ENCODE measurements at regions not wholly inside any gene's neighbourhood (a gene's known extent, or its start where the extent isn't known, plus 50 kb on each side); places are given as distances from the start of the nearest gene placed in this dataset.
A peak's percentile ranks its signal among the peaks of the same experiment; 100 is the strongest.
"Not testable (repeated sequence)": the region's sequence is repeated elsewhere in the genome, so short reads cannot be mapped to it uniquely, and the experiment has no call there.

DNA sequence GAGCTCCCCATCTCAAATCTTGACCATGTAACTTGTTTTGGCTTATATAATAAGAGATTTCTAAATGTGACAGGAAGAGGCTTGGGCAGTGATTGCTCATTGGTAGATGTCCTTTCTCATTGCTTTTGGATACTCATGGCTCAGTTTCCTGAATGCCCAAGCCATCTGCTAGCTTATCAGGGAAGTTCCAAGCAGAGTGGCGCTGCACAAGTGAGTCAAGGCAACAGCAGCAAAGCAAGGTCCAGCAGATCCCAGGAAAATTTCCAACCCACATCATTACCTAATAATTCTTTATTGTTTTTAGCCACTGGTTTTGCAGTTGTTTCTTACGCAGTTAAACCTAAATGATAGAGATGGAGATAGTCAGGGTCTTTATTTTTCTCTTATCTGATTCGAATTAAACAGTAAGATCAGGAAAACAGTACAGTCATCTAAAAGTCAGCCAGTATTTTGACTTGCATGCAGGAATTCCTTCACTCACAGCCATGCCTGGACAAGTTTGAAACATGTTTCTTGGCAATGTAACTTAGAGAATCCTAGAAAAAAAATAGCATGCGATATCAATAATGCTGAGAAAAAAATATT is 349.7 kb upstream of the TMEFF2 start:
- peak in 1 of 3 donors; percentile 11 for DNase-seq

DNA sequence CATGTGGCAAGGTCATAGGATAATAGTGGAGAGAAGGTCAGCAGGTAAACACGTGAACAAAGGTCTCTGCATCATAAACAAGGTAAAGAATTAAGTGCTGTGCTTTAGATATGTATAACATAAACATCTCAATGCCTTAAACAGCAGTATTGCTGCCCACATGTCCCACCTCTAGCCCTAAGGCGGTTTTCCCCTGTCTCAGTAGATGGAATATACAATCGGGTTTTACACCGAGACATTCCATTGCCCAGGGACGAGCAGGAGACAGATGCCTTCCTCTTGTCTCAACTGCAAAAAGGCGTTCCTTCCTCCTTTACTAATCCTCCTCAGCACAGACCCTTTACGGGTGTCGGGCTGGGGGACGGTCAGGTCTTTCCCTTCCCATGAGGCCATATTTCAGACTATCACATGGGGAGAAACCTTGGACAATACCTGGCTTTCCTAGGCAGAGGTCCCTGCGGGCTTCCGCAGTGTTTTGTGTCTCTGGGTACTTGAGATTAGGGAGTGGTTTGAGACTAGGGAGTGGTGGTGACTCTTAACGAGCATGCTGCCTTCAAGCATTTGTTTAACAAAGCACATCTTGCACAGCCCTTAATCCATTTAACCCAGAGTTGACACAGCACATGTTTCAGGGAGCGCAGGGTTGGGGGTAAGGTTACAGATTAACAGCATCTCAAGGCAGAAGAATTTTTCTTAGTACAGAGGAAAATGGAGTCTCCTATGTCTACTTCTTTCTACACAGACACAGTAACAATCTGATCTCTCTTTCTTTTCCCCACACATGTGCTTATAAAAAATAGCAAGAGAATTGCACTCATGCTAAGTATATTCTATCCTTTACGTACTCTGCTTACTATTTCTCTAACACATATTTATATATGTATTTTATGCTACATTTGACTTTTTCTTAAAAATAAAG is 347.7 kb upstream of the TMEFF2 start:
- not testable (repeated sequence) for DNase-seq

DNA sequence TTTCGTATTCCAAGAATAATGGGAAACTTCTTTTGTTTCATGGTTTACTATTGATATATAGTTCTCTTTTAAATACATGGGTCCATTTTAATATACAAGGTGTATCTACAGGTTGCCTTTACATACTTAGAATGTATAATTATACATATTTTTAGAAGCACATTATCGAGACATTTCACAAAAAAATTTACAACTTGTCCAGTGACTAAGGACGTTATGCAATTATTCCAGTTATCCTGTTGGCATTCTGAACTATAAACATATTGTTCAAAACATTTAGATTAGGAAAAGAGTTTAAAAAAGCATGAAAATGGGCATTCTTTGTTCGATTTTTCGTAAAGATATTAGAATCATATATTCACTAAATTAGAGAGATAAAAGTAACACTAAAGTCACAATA is 344.6 kb upstream of the TMEFF2 start:
- no peak for DNase-seq

DNA sequence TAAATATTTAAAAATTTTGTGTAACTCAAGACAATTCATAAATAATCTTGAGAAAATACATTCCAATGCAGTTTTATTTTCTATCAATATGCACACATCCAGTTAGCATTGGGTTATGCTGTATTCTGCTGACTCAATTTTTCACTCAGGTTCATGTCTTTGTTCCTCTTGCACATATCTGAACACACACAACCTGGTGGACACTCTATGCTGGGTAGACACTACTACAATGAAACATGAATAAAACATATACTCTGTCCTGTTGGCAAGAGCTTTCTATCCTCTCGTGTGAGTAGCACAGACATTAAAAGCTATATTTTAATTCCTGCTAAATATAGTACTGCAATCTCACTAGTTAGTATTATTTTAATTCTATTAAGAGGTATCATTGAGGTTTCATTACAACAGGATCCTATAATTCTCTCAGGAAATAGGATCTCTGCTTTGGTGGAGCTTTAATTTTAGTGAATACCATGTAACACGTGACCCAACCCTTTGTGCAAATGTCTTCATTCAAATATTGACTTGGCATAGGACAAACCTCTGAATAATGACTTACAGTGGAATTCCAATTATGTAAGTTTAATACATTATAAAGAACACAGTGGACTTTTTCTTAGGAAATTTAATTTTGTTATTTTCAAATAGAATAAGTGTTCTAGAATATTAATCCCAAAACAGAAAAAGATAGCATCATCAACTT is 342.3 kb upstream of the TMEFF2 start:
- no peak for DNase-seq

DNA sequence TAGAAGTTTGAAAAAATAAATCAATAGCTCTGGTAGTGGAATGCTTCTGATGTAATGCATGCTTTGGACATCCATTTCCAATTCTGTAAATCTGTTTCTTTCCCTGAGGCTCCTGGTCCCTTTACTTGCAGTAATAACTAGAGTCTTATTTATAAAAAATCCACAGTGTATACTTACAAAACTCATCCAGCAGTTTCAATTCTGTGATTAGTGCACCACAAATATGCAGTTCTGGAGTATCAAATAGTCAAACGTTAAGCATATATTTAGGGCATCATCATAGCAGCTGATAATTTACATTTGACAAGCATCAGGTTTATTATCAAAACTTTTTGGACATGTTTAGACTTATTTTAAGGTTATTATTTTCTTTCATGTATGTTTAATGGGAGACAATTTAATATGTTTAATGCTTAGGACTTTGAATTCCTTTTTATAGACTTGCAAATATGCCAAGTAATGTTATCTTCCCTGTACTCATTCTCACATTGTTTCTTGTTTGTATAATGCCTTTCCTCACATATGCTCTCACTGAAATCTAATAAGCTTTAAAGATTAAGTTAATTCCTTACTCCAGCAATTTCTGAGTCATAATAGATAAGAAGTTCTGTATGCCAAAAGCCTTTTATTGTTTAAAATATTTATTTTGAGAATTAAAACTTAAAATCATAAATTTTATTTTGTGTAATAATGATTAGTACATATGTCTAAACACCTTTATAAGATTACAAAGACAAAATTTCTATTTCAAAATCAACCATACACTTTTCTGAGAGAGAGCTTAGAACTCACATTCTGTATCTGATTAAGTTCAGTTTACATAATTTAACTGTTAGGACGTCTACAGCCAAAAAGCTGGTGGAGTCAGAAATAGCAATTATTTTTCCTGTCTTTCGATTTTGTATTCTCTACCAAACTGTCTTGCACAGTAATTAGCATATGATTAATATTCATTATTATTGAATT is 341.5 kb upstream of the TMEFF2 start:
- DNase-seq, result peak in 1 of 3 donors; percentile 8

DNA sequence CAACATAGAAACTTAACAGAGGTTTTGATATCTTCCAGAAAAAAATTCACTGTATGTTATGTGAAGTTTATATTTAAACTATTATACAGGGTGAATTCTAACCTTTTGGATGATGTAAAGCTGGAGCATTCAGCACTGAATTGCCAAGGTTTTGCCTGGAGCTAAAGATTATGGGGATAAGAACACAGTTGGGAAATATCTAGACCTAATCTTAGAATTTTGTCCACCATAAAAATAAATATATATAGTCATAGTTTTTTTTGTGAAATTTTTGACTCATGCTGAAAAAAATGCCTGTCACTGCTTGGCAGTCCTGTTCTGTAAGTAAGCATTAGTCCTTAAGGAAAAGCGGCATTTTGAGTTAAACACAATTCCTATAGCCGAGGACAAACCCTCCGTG is 339.3 kb upstream of the TMEFF2 start:
- no peak for DNase-seq

DNA sequence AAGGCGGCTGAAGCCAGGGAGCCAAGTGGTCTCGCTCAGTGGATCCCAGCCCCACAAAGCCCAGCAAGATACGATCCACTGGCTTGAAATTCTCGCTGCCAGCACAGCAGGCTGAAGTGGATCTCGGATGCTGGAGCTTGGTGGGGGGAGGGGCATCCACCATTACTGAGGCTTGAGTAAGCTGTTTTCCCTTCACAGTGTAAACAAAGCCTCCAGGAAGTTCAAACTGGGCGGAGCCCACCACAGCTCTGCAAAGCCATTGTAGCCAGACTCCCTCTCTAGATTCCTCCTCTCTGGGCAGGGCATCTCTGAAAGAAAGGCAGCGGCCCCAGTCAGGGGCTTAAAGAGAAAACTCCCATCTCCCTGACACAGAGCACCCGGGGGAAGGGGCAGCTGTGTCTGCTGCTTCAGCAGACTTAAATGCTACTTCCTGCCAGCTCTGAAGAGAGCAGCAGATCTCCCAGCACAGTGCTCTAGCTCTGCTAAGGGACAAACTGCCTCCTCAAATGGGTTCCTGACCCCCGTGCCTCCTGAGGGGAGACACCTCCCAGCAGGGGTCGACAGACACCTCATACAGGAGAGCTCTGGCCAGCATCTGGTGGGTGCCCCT is 330.0 kb upstream of the TMEFF2 start:
- DNase-seq, result not testable (repeated sequence)

DNA sequence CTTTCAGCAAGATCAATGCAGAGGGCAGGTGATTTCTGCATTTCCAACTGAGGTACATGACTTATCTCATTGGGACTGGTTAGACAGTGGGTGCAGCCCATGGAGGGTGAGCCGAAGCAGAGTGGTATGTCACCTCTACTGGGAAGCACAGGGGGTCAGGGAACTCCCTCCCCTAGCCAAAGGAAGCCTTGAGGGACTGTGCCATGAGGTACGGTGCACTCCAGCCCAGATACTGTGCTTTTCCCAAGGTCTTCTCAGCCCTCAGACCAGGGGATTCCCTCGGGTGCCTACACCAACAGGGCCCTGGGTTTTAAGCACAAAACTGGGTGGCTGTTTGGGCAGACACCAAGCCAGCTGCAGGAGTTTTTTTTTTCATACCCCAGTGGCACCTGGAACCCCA is 329.5 kb upstream of the TMEFF2 start:
- DNase-seq, result not testable (repeated sequence)

DNA sequence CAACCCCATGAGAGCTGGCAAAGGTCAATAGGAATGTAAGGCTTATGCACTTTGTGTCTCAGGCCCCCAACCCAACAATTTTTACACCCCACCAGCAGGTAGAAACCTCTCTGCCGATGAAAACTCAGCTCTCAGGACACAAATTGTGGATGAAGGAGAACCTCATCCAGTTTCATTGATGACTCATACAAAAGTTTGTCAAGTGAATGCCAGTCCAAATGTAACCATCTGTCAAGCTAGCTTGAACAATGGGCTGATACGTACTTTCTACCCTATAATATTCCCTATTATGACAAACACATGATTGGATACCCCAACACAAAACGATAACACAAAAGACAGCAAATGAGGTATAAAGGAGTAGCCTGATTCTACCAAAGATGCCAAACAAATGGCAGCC is 321.2 kb upstream of the TMEFF2 start:
- no peak for DNase-seq

DNA sequence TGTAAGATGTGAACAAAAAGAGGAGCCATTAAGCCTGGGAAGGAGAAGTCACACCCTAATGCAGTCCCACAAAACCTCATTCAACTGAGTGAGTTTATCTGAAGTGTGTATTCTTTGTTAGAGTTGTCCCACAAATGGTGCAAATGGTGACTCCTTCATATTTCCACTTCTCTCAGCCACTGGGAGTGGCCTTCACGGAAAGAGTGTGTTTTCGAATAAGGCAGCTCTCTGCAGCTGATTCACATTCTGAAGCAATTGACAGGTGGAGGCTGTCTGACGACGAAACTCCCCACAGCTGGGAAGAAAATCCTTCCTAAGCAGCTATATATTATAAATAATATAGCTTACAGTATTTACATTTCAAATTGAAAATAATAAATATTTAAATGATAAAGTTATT is 318.8 kb upstream of the TMEFF2 start:
- DNase-seq, result no peak

DNA sequence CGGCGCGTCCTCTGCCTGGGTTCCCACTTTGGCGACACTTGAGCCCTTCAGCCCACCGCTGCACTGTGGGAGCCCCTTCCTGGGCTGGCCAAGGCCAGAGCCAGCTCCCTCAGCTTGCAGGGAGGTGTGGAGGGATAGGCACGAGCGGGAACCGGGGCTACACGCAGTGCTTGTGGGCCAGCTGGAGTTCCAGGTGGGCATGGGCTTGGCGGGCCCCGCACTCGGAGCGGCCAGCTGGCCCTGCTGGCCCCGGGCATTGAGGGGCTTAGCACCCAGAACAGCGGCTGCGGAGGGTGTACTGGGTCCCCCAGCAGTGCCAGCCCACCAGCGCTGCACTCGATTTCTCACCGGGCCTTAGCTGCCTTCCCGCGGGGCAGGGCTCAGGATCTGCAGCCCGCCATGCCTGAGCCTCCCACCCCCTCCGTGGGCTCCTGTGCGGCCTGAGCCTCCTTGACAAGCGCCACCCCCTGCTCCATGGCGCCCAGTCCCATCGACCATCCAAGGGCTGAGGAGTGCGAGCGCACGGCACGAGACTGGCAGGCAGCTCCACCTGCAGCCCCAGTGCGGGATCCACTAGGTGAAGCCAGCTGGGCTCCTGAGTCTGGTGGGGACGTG is 313.2 kb upstream of the TMEFF2 start:
- DNase-seq, result not testable (repeated sequence)

DNA sequence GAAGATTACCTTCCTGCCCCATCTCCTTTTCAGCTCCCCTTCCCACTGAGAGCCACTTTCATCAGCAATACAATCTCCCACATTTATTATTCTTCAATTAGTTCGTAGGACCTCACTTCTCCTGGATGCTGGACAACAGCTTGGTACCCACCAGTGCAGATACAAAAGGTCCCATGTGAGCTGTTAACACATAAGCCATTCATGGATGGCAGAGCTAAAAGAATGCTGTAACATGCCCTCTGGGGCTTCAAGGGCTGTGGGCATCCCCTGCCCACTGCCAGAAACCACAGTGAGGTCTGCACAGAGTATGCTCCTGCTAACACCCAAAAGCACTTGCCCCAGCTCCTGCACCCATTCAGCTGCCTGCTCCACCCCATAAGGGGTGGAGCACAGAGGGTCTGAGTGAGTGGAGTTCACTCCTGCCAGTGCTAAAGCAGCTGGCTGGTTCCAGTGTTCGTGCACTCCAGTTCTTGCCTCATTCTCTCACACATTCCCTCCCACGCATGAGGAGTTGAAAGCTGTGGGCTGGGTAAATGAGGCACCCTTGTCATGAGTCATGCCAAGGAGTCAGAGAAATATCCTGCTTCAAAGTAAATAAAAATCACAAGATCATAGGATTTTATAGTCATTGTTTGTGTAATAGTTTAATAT is 305.9 kb upstream of the TMEFF2 start:
- no peak for DNase-seq

DNA sequence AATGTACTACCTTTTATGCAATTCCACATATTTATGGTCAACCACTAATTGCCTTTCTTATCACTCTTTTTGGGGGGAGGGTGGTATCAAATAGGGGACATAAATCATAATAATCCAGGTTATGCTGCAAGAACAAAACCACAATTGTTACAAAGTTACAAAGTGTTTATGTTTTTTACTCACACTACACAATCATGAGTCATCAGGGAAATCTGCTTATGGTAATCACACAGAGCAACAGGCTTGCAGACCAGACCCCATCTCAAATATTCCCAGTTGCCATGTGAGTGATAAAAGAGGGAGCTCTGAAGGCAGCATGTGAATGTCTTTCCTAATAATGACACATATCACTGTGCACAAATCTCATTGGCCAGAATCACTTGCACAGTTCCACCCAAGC is 304.7 kb upstream of the TMEFF2 start:
- DNase-seq, result no peak

DNA sequence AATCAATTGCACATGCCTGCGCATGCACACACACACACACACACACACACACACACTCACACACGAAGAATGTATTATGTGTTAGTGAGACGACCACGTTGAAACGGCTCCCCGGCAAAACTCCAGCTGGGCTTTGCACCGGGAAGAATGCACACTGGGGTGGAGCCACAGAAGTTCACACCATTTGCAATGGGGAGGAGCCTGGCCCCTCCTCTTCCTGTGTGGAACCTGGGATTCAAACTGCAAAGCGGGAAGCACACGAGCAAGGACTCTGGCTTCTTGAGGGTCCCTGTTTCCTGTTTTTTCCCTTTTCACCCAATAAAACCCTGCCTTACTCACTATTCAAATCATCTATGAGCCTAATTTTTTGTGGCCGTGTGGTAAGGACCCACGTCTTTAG is 304.0 kb upstream of the TMEFF2 start:
- no peak for DNase-seq

DNA sequence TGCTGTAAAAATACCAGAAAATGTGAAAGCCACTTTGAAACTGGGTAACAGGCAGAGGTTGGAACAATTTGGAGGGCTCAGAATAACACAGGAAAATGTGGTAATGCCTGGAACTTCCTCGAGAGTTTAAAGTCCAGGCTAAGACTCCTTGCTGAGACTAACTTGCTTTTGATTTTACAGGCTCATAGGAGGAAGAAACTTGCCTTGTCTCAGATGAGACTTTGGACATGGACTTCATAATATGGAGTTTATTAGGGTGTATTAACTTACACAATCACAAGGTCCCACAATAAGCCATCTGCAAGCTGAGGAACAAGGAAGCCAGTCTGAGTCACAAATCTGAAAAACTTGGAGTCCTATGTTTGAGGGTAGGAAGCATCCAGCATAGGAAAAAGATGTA is 293.4 kb upstream of the TMEFF2 start:
- not testable (repeated sequence) for DNase-seq

DNA sequence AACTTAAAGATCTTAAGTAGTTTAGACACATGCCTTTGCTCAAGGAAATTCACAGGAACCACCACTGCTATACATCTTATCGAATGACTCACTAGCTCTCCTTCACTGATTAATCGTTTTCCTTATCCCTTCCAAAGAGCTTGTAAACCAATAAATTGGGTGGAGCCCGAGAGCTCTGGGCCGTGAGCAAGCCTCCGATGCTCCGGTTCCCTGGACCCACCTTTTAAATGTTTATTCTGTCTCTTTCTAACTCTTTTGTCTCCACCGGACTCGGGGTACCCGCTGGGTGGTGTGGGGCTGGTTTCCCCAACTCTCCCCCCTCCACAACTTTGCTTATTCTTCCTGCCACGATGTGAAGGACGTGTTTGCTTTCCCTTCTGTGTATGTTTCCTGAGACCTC is 292.9 kb upstream of the TMEFF2 start:
- no peak for DNase-seq

DNA sequence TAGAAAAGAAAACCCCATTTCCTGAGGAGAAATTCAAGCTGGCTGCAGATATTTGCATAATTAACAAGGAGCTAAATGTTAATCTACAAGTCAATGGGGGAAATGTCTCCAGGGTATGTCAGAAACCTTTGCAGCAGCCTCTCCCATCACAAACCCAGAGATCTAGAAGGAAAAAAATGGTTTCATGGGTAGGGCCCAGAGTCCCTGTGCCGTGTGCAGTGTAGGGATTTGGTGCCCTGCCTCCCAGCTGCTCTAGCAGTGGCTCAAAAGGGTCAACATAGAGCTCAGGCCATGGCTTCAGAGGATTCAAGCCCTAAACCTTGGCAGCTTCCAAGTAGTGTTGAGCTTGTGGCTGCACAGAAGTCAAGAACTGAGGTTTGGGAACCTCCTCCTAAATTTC is 290.2 kb upstream of the TMEFF2 start:
- DNase-seq, result no peak

DNA sequence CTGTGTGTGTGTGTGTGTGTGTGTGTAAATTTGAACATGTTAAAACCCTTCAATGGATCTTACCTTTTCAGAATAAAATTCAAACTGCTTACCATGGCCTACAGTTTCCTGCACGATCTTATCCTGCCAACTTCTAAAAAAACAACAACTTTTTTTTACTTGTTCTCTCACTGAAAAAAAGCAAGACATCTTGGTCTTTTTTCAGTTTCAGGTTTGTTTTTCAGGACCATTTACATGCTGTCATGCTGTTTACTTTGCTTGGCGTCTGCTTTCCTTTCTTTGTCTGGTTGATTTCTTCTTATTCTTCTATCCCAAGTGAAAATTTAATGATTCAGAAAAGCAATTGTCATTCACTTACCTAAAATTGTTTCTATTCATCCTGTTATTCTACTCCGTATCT is 286.3 kb upstream of the TMEFF2 start:
- DNase-seq, result no peak

DNA sequence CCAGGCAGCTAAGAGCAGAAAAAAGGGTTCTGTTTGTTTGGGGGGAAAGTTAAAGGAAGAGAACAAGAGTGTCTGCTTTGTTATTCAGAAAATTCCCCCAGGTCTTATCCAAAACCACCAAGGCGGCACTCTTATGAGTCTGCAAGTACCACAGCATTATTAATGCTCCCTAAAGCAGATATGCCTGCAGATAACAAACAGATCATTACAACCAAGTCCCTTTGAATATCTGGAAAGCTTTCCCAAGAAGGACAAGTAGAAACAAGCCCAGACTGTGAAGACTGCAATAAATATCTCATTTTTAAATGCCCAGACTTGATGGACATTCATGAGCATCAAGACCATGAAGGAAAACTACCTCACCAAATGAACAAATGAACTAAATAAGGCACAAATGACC is 278.6 kb upstream of the TMEFF2 start:
- no peak for DNase-seq

DNA sequence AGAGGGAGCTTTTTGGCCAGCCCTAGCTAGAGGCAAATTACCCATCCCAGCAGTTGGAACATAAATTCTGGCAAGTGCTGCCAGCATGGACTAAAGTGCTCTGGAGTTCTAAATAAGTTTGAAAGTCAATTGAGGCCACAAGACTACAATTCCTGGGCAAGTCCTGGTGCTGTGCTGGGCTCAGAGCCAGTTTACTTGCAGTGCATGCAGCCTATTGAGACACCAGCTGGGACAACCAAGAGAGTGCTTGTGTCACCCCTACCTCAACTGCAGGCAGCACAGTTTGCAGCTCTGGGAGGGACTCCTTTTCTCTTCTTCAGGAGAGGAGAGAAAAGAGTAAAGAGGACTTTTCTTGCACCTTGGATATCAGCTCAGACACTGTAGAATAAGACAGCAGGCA is 277.2 kb upstream of the TMEFF2 start:
- DNase-seq, result no peak
